SU-DHL-6 (cell line): ENCODE measurements at regions not wholly inside any gene's neighbourhood (a gene's known extent, or its start where the extent isn't known, plus 50 kb on each side); places are given as distances from the start of the nearest gene placed in this dataset.

Experiments used
- H2AFZ ChIP-seq: fragments of 200-600 bp; sonication (generic); 2 replicates; pipeline ENCODE4 v1.6.1; 2014; ENCODE audit warnings: low read depth, mild to moderate bottlenecking, moderate library complexity, mixed read lengths, antibody characterized with exemption, low read length; ENCODE audit not compliant: severe bottlenecking
- H3F3A ChIP-seq: fragments of 200-600 bp; shearing (Covaris generic); 2 replicates; pipeline ENCODE4 v1.6.0; 2016; ENCODE audit warnings: antibody characterized with exemption, mild to moderate bottlenecking; ENCODE audit not compliant: insufficient read depth
- H3K27ac ChIP-seq: fragments of 200-600 bp; sonication (generic); 2 replicates; pipeline ENCODE4 v1.5.1; 2016; ENCODE audit warnings: low read depth, mild to moderate bottlenecking, low read length, moderate library complexity, mixed read lengths
- H3K27me3 ChIP-seq: fragments of 200-600 bp; sonication (generic), shearing (Covaris generic); 2 replicates; pipeline ENCODE4 v1.6.0; 2014; ENCODE audit warnings: mild to moderate bottlenecking, low read length
- H3K36me3 ChIP-seq: fragments of 200-600 bp; sonication (generic); 2 replicates; pipeline ENCODE4 v1.6.1; 2014; ENCODE audit warnings: mild to moderate bottlenecking, low read length, mixed read lengths
- H3K4me2 ChIP-seq: fragments of 300-600, 200-600 bp; shearing (Covaris generic), sonication (generic); 2 replicates; pipeline ENCODE4 v1.6.0; 2014; ENCODE audit warnings: low read length, low read depth, mild to moderate bottlenecking; ENCODE audit not compliant: poor library complexity, severe bottlenecking
- H3K4me3 ChIP-seq: fragments of 200-600 bp; sonication (generic); 2 replicates; pipeline ENCODE4 v1.5.1; 2014; ENCODE audit warnings: antibody characterized with exemption, low read length, mild to moderate bottlenecking, mixed read lengths; ENCODE audit not compliant: insufficient read depth, poor library complexity, severe bottlenecking
- H3K79me2 ChIP-seq: fragments of 200-600 bp; sonication (generic); 2 replicates; pipeline ENCODE4 v1.6.1; 2014; ENCODE audit warnings: mild to moderate bottlenecking, low read length, moderate library complexity; ENCODE audit not compliant: insufficient read depth
- H3K9ac ChIP-seq: fragments of 200-600 bp; sonication (generic); 2 replicates; pipeline ENCODE4 v1.7.0; 2014; ENCODE audit warnings: mild to moderate bottlenecking, low read length
- H3K9me2 ChIP-seq: fragments of 200-600 bp; sonication (generic); replicated peaks from 2 replicates; pipeline ENCODE4 v1.6.1; 2014; ENCODE audit warnings: low read length; ENCODE audit not compliant: insufficient read depth
- H3K9me3 ChIP-seq: fragments of 200-600 bp; sonication (generic); 2 replicates; pipeline ENCODE4 v1.6.1; 2014; ENCODE audit warnings: low read length, mixed read lengths; ENCODE audit not compliant: insufficient read depth
- H4K20me1 ChIP-seq: fragments of 200-600 bp; sonication (generic); 2 replicates; pipeline ENCODE4 v1.6.1; 2014; ENCODE audit warnings: low read depth, mild to moderate bottlenecking, antibody characterized with exemption, low read length, moderate library complexity, mixed read lengths
- EZH2phosphoT487 ChIP-seq: fragments of 200-600 bp; sonication (generic), shearing (Covaris generic); conservative IDR thresholded peaks from 2 replicates; pipeline ENCODE4 v1.6.1; 2018; ENCODE audit warnings: mild to moderate bottlenecking, antibody characterized with exemption, low read length, moderate library complexity, mixed read lengths
- TF ChIP-seq, protein P1 (sequence below): fragments of 200-600 bp; sonication (generic); IDR thresholded peaks from one replicate; pipeline ENCODE4 v1.5.1; 2017; ENCODE audit warnings: antibody characterized with exemption, mild to moderate bottlenecking, low read length, moderate library complexity; ENCODE audit not compliant: insufficient read depth, poor library complexity, severe bottlenecking

DNA sequence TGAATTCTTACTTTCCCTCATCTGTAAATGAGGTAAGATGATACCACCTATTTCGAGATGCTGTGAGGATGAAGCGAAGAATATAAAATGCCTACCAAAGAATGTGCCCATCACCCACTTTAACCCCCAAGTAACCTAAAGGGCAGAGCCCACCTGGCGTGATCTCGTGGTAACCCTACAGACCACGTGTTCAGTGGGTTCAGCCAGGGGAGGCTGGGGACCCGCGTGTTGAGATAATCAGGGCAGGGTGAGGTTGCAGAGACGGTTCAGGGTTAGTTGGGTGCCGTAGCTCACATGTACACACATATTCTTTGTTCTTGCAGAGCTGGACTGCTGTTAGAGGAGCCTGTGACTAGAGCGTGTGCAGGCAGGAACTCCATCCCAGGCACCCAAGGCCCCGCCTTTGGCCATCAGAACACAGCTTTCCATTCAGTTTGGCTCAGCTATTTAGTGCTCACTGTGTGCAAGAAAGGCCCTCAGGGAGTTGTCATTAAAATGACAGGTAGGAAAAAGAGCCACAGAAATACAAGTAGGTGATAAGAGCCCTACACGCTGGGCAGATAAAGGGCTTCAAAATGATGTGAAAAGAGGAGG, 56.5 kb upstream of the HAND1 start:
- no peaks in the 10 kb centered on the region for H3K79me2 ChIP-seq
- H3F3A ChIP-seq, result no peaks in the 10 kb centered on the region
- H3K9me2 ChIP-seq, result no peaks in the 10 kb centered on the region
- no peak overlapping the region for H3K4me2 ChIP-seq
- no peak overlapping the region for H2AFZ ChIP-seq
- TF ChIP-seq, protein P1, sequence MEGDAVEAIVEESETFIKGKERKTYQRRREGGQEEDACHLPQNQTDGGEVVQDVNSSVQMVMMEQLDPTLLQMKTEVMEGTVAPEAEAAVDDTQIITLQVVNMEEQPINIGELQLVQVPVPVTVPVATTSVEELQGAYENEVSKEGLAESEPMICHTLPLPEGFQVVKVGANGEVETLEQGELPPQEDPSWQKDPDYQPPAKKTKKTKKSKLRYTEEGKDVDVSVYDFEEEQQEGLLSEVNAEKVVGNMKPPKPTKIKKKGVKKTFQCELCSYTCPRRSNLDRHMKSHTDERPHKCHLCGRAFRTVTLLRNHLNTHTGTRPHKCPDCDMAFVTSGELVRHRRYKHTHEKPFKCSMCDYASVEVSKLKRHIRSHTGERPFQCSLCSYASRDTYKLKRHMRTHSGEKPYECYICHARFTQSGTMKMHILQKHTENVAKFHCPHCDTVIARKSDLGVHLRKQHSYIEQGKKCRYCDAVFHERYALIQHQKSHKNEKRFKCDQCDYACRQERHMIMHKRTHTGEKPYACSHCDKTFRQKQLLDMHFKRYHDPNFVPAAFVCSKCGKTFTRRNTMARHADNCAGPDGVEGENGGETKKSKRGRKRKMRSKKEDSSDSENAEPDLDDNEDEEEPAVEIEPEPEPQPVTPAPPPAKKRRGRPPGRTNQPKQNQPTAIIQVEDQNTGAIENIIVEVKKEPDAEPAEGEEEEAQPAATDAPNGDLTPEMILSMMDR, result no peak
- TF ChIP-seq EZH2phosphoT487, result no peak
- H3K27ac ChIP-seq, result no peak overlapping the region
- no peak overlapping the region for H3K9ac ChIP-seq
- H3K9me3 ChIP-seq, result no peaks in the 10 kb centered on the region
- no peaks in the 10 kb centered on the region for H4K20me1 ChIP-seq
- H3K27me3 ChIP-seq, result no peaks in the 10 kb centered on the region
- no peak overlapping the region for H3K4me3 ChIP-seq
- H3K36me3 ChIP-seq, result no peaks in the 10 kb centered on the region

GRCh38 chr5:154529282-154529681, 51.3 kb upstream of the HAND1 start:
- Histone ChIP-seq H3K9ac (no peak overlapping the region), H3K4me3 (no peak overlapping the region), H3K36me3 (no peaks in the 10 kb centered on the region), H3K9me3 (no peaks in the 10 kb centered on the region), H3K27ac (no peak overlapping the region), H3K9me2 (no peaks in the 10 kb centered on the region), H2AFZ (no peak overlapping the region), H4K20me1 (no peaks in the 10 kb centered on the region), H3K79me2 (no peaks in the 10 kb centered on the region), H3K27me3 (no peaks in the 10 kb centered on the region), H3F3A (no peaks in the 10 kb centered on the region), H3K4me2 (no peak overlapping the region)
- TF ChIP-seq, protein P1, result no peak
- TF ChIP-seq EZH2phosphoT487, result no peak

DNA sequence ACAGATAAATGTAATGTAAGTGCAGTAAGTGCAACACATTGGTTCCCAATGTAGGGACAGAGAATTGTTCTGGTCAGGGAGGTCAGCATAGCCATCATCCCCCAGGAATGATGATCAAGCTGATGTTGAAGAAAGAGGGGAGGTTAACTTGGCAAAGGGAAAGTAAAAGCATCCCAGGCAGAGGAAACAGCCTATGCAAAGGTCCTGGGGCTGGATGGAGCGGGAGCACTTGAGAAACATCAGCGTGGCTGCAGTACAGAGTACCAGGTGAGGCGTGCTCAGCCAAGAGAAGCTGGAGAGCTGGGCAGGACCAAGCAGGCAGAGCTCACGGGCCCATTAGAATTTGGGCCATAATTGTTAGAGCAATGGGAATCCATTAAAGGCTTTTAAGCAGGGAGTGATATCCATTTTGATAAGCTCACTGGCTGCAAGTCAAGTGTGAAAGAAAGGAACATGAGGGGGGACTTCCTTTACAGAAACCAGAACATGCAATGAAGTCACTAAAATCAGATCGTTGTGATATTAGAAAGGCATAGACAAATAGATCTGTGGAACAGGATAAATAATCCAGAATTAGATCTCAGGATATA, 50.1 kb upstream of the HAND1 start:
- Histone ChIP-seq H3K27ac (no peak overlapping the region), H3K9ac (no peak overlapping the region), H3K79me2 (no peaks in the 10 kb centered on the region), H3K27me3 (no peaks in the 10 kb centered on the region), H3K9me2 (no peaks in the 10 kb centered on the region), H3K4me2 (no peak overlapping the region), H4K20me1 (no peaks in the 10 kb centered on the region), H3K4me3 (no peak overlapping the region), H2AFZ (no peak overlapping the region), H3K9me3 (no peaks in the 10 kb centered on the region), H3F3A (no peaks in the 10 kb centered on the region), H3K36me3 (no peaks in the 10 kb centered on the region)
- no peak for TF ChIP-seq EZH2phosphoT487
- TF ChIP-seq, protein P1, result no peak
